Activated T-helper 1 cell treated with anti-CD3 and anti-CD28 coated beads, Interleukin-2, amount 50 U/mL, for 16 hours (primary cell): ENCODE measurements at regions not wholly inside any gene's neighbourhood (a gene's known extent, or its start where the extent isn't known, plus 50 kb on each side); places are given as distances from the start of the nearest gene placed in this dataset.
"Not testable (repeated sequence)": the region's sequence is repeated elsewhere in the genome, so short reads cannot be mapped to it uniquely, and the experiment has no call there.

Source experiments
- DNase-seq, 2 donors: peaks; one replicate each; pipeline ENCODE4 v3.0.0-alpha.2; 2020; ENCODE audit warnings: low read depth in 1 of 2, low spot score in 1 of 2

DNA sequence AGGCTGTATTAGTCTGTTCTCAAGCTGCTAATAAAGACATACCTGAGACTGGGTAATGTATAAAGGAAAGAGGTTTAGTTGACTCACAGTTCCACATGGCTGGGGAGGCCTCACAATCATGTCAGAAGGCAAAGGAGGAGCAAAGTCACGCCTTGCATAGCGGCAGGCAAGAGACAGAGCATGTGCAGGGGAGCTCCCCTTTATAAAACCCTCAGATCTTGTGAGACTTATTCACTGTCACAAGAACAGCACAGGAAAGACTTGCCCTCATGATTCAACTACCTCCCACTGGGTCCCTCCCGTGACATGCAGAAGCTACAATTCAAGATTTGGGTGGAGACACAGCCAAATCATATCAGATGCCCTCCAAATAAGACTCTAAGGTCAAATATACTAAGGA is 139.4 kb upstream of the TOP1 start:
- not testable (repeated sequence) for DNase-seq

DNA sequence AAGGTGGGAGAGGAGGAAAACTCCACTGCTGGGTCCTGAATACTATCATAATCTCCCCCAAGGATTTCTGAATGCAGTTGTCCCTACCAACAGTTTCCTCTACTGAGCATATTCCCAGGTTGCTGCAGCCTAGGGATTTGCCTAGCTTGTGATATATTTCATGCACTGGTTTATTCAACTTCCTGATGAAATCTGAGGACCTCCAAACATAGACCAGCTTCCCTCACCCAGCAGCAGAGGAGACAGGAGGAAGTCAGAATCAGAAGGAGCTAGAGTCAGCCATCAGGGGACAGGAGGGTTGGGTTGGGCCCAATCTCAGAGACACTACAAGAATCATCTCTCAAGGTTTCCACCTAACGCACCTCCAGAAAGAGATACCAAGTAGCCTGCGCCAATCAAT is 138.4 kb upstream of the TOP1 start:
- no peak for DNase-seq

DNA sequence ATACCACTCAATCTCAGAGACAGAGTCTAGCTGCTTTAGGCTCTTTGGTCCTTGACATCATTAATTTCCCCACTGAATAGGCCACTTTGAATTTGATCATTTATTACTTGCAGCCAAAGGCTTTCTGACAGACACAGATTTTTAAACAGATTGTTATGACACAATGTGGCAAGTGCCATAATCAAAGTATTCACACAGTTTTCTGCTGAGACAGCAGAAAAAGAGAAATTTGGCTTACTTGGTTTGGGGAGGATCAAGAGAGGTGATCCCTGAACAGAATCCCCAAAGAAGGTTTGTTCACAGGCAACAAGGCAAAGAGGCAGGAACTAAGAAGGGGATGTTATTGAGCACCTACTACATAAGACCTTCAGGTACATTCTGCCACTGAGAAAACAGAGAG is 138.0 kb upstream of the TOP1 start:
- DNase-seq: no peak

DNA sequence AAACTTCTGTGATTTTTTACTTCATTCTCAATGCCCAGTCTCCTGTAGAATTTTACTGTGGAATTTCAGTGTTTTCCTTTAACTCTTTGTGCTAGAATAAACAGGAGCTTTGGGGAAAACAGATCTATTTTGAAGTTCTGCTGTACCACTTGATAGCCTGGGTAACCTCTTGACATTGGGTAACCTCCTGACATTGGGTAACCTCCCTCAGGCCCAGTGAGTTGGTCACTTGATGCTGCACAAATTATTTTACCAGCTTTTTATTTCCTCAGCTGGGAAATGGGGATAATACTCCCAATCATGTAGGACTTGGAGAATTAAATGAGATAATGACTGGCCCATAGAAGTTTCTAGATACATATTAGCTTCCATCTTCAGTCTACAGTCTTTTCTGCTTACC is 137.3 kb upstream of the TOP1 start:
- DNase-seq: no peak

DNA sequence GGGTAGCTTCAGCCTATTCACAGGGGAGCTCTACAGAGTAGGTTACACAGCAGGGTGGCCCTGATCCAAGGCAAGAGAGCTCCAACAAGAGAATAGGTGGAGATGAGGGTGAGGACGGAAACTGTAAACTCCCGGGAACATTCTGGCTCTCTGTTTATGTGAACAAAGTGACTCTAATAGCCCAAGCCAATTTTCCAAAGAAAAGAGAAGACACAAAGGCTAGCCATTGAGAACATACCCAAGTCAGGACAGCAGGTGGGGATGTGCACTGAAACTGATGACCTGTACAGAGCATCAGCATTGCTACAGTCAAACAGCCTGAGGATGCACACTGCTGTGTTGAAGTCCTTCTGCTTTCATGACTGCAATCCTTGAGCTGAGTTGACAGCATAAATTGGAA is 136.0 kb upstream of the TOP1 start:
- DNase-seq: no peak

DNA sequence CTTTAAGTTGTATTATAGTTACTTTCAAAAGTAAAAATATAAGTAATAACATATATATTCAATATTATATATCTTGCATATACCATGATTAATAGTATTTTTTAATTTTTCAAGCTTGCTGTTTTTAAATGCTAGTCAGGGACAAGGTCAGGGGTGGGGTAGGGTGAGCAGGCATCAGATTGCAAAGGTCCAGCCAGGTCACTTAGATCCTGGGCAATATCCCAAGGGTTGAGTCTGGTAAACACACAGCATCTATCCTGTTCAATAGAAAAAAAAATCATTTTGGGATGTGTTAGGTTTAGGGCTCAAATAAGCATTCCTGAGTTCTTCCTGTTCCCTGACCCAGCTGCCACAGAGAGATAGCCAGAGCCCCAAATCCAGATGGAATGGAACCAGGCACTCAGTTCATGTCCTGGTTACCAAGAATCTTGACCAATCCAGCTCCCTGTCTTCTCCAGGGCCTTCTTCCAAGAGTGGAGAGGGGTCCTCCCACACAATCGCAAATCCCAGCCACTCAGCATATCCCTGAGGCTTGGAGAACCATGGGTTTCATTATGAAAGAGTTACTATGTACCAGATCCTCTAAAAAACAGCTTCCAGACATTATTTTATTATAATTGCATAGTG is 134.9 kb upstream of the TOP1 start:
- DNase-seq: no peak

DNA sequence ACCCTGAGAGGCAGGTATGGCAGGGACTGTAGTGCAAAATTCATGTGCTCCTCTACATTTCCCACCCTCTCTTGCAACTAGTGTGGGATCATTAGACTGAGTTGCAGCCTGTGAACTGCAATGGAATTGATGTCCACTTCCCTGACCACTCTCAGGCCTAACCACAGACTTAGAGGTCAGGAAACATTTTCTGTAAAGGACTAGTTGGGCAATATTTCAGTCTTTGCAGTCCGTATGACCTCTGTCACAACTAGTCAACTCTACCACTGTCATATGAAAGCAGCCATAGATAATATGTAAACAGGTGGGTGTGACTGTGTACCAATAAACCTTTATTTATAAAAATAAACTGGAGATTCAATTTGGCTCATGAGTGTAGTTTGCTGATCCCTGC is 134.4 kb upstream of the TOP1 start:
- no peak for DNase-seq

DNA sequence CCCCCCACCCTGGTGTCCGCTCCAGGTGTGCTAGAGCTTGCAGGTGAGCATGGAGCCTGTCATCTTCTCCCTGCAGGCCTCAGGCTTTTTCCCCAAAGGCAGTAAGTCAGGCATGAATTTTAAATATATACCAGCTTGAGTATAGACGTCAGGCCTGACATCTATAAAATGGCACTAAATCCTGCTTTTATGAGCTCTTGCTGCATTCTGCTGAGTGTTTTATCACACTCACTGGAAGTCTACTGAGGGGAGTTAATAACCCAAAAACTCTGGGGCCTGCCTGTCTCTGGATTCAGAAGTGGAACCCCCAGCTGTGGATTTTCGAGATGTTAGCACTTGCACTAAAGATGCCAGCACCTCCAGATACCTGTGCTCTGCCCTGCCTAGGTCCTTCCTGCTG is 133.4 kb upstream of the TOP1 start:
- no peak for DNase-seq

DNA sequence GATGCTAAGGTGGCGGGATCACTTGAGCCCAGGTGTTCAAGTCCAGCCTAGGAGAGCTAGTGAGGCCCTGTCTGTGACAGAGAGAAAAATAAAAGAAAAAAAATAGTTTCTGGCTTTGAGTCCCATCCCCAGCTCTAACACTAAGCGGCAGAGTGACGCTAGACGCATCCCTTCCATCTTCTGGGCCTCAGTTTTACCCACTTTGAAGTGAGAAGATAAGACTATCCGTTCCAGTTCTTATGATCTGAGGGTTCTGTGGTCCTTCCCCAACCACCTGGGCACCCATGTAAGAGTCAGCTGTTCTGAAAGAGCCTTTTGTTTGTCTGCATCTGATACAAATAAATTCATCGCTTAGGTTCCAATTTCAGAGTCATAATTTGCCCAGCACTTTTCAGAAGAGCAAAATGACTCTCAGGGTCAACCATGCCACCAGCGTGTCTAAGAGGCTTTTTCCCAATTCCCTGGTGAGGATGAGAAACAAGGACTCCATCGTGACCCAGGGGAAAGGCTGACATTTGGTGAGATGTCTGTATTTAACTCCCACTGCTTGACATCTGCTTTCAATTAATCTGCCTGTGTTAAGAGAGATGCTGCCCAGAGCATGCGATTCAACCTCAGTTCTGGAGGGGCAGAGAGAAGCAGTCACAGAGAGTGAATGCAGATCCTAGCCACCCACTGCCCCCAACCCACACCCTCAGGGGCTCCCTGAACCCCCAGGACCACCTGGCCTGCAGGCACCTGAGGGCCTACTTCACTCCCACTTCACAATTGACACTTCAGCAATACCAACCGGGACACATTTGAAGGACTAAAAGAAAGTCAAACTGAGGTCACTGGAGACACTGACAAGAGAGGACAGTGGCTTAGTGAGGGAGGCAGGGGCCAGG is 131.6 kb upstream of the TOP1 start:
- no peak for DNase-seq

DNA sequence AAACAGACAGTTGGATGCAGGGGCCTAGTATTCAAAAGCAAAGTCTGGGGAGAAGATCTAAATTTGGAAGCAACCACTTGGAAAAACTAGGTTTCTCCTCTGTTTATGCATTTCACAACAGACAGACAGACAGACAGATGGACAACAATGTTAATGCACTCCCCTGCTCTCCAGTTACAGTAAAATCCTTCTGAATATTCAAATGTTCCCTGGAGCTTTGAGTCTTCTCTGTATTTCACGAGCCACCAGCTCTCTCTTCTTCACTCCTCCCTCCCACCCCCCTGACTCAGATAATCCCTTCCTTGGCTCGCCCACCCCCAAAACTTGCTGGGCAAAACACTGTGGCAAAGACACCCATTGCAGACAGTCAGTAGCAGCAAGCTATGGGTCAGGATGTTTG is 129.3 kb upstream of the TOP1 start:
- no peak for DNase-seq

DNA sequence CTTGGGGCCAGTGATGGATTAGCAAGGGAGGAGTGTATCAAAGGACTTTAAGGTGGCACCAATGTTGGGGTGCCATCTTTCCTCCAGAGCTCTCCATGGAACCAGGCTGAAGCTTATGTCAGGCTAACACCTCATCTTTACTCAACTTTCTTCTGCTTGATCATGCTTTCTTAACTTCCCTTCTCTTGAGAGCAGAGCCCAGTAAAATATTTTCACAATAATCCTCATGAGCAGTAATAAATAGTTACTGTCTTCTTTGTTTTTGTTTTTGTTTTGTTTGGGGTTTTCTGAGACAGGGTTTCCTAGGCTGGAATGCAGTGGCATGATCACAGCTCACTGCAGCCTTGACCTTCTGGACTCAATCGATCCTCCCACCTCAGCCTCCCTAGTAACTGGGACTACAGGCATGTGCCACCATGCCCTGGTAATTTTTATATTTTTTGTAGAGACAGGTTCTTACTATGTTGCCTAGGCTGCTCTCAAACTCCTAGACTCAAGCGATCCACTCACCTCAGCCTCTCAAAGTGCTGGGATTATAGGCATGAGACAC is 127.9 kb upstream of the TOP1 start:
- DNase-seq: no peak

DNA sequence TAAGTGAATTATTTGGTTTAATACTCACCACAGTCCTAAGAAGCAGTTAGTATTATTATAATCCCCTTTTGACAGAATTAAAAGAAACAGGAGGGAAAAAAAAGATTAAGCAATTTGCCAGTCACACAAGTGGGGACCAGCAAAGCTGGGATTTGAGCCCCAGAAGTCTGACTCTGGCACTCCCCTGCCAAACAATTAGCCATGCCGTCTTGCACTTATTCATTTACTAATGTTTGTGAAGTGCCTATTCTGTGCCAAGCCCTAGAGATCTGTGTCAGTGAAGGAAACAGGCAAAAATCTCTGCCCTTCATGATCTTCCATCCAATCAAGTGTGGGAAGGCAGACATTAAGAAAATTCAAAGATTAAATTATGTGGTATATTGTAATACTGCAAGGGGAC is 126.0 kb upstream of the TOP1 start:
- no peak for DNase-seq

DNA sequence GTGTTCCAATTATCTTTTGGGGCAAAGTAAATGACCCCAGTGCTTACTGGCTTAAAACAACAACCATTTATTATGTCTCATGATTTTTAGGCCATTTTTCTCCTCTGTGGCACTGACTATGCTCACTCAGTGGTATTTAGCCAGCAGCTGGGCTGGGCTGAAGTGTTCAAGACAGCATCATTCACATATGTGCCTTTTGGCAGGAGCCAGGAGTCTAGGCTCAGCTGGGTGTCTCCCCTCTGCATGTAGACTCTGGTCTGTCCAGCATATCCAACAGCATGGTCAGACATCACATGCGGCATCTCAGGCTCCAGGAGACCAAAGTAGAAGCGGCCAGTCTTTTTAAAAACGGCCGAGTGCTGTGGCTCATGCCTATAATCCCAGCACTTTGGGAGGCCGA is 120.3 kb upstream of the TOP1 start:
- DNase-seq: no peak

DNA sequence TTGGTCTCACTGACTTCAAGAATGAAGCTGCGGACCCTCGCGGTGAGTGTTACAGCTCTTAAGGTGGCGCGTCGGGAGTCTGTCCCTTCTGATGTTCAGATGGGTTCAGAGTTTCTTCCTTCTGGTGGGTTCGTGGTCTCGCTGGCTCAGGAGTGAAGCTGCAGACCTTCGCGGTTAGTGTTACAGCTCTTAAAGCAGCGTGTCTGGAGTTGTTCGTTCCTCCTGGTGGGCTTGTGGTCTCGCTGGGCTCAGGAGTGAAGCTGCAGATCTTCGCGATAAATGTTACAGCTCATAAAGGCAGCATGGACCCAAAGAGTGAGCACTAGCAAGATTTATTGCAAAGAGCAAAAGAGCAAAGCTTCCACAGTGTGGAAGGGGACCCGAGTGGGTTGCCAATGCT is 119.1 kb upstream of the TOP1 start:
- DNase-seq: not testable (repeated sequence)

DNA sequence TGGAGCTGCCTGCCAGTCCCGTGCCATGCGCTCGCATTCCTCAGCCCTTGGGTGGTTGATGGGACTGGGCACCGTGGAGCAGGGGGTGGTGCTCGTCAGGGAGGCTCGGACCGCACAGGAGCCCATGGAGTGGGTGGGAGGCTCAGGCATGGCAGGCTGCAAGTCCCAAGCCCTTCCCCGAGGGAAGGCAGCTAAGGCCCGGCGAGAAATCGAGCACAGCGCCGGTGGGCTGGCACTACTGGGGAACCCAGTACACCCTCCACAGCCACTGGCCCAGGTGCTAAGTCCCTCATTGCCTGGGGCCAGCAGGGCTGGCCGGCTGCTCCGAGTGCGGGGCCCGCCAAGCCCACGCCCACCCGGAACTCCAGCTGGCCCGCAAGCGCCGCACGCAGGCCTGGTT is 118.2 kb upstream of the TOP1 start:
- not testable (repeated sequence) for DNase-seq

DNA sequence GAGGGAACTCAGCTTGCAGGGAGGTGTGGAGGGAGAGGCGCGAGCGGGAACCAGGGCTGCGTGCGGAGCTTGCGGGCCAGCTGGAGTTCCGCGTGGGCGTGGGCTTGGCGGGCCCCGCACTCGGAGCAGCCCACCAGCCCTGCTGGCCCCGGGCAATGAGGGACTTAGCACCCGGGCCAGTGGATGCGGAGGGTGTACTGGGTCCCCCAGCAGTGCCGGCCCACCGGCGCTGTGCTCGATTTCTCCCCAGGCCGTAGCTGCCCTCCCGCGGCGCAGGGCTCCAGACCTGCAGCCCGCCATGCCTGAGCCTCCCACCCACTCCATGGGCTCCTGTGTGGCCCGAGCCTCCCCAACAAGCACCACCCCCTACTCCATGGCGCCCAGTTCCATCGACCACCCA is 117.5 kb upstream of the TOP1 start:
- not testable (repeated sequence) for DNase-seq

DNA sequence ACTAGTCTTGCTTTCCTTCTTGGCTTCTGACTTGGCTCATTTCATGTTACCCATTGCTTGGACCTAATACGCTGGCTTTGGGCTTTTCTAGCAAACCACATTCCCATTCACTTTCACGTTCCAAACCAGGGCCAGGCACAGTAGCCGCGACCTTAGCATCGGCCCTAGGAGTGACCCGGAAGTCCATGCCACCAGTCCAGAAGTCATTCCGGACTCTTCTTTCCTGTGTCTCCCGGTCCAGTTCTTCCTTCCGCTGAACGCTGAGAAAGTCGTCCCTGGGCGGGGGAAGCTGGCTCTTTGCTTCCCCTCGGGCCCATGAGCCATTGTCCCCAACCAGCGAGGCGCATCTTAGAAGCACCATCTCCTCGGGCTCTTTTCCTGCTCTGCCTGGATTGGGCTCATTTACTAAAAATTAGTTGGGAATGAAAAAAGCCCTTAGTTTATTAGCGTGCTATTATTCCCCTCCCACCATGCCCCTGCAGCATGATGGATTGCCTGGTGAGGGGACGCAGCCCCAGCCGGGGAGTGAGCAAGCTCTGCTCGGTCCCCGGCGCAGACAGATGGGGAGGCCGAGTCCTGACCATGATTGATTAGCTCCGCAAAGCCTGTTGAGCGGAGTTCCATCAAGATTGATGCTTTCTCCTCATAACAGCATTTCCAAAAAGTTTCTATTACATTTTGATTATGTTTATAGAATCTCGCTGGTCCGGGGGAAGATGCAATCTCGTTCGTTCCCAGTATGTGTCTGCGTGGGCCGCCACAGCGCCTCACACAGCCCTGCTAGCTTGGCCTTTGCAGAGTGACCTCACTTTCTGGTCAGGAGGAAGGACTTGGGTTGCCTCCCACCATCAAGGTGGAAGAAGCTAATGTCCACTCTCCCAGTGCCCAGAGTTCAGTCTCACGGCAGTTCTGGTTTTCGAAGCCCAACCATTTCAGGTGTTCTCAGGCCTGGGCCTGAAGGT is 115.1 kb upstream of the TOP1 start:
- no peak for DNase-seq

DNA sequence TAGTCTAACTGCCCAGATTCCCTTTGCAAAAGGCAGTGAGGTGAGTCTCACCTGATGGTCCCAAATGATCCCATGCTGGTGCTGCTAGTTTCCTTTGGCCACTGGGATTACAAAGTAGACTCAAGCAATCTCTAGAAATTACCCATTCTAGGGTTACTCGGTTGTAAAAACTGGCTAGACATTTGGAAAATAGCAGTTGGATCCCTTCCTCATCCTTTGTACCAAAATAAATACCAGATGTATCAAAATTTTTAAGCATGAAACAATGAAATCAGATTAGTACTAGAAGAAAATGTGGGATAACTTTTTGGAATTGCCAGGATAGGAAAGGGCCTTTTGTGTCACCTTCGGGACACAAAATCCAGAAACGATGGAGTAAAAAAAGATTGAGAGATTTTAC is 112.9 kb upstream of the TOP1 start:
- no peak for DNase-seq

DNA sequence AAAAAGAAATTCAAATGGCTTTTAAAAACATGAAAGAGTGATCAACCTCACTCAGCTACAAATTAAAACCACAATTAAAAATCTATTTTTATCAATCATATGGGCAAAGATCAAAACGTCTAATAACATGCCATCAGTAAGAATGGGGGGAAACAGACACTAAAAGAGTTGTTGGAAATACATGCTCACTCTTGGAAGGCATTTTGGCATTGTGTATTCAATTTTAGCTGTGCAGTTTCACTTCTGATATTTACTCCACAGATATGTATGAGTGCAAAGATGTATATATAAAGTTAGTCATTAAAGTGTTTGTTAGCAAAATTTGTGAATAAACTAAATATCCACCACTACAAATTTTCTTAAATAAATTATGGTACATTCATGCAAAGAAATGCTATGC is 112.3 kb upstream of the TOP1 start:
- no peak for DNase-seq

DNA sequence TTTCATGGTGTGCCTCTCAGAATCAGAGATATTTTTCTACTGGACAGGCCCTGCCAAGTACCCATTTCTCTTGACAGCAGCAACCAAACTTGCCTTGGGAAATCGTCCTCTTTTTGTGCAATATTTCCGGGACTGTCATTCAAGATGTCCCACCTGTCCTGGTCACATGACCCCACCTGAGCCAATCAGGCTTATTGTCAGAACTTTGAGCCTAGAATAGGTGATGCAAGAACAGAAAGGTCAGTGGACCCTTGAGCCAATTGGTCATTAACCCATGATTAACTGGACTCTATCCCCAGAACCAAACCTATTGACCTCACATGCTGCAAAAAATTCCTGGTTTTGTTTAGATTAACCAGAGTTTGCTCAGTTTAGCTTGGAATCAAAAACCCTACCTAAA is 108.3 kb upstream of the TOP1 start:
- no peak for DNase-seq

DNA sequence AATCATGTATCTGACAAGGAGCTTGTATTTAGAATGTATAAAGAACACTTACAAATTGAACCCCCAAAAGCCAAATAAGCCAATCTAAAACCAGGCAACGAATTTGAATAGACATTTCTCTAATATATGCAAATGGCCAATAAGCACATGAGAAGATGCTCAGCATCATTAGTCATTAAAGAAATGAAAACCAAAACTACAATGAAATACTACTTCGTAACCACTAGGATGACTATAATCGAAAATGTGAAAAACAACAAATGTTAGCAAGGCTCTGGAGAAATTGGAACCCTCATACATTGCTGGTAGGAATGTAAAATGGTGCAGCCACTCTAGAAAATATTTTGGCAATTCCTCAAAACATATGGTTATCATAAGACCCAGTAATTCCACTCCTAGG is 105.8 kb upstream of the TOP1 start:
- DNase-seq: no peak
